ENCODE measurements at regions not wholly inside any gene's neighbourhood (a gene's known extent, or its start where the extent isn't known, plus 50 kb on each side); places are given as distances from the start of the nearest gene placed in this dataset.

GRCh38 chr10:128850647-128851046 lies 616.4 kb upstream of the MGMT start:
- no peak overlapping the region for H3K4me3 ChIP-seq (ENCODE audit: low read depth, low read length)
- DNase-seq (ENCODE audit: low read depth), result no peak
- no peak for TF ChIP-seq CTCF (conservative IDR thresholded peaks at IDR 0.05; ENCODE audit: low read depth, low read length)

- DNase-seq (ENCODE audit: low read depth), result no peak
- no peak overlapping the region for H3K4me3 ChIP-seq (ENCODE audit: low read depth, low read length)
- TF ChIP-seq CTCF (conservative IDR thresholded peaks at IDR 0.05; ENCODE audit: low read depth, low read length), result no peak
Measured at GRCh38 chr10:128851281-128851680, 615.8 kb upstream of the MGMT start.

- no peak overlapping the region for H3K4me3 ChIP-seq (ENCODE audit: low read depth, low read length)
- no peak for TF ChIP-seq CTCF (conservative IDR thresholded peaks at IDR 0.05; ENCODE audit: low read depth, low read length)
- no peak for DNase-seq (ENCODE audit: low read depth)
Measured at GRCh38 chr10:128851726-128852125, 615.3 kb upstream of the MGMT start.

GRCh38 chr10:128852449-128852848 lies 614.6 kb upstream of the MGMT start:
- no peak for TF ChIP-seq CTCF (conservative IDR thresholded peaks at IDR 0.05; ENCODE audit: low read depth, low read length)
- DNase-seq (ENCODE audit: low read depth), result no peak
- H3K4me3 ChIP-seq (ENCODE audit: low read depth, low read length), result no peak overlapping the region

- TF ChIP-seq CTCF (conservative IDR thresholded peaks at IDR 0.05; ENCODE audit: low read depth, low read length), result no peak
- H3K4me3 ChIP-seq (ENCODE audit: low read depth, low read length), result no peak overlapping the region
- no peak for DNase-seq (ENCODE audit: low read depth)
Measured at GRCh38 chr10:128852902-128853301, 614.1 kb upstream of the MGMT start.

- no peak for TF ChIP-seq CTCF (conservative IDR thresholded peaks at IDR 0.05; ENCODE audit: low read depth, low read length)
- no peak overlapping the region for H3K4me3 ChIP-seq (ENCODE audit: low read depth, low read length)
- DNase-seq (ENCODE audit: low read depth), result no peak
Measured at GRCh38 chr10:128853537-128853936, 613.5 kb upstream of the MGMT start.

- DNase-seq (ENCODE audit: low read depth), result no peak
- H3K4me3 ChIP-seq (ENCODE audit: low read depth, low read length), result no peak overlapping the region
- no peak for TF ChIP-seq CTCF (conservative IDR thresholded peaks at IDR 0.05; ENCODE audit: low read depth, low read length)
Measured at GRCh38 chr10:128854204-128854603, 612.8 kb upstream of the MGMT start.
